SK-N-SH (cell line): ENCODE measurements at regions not wholly inside any gene's neighbourhood (a gene's known extent, or its start where the extent isn't known, plus 50 kb on each side); places are given as distances from the start of the nearest gene placed in this dataset.

Experiments
- CTCF ChIA-PET: fragments of 300-600, 350-600 bp; formaldehyde crosslinking; extraction: SDS; loops from one replicate; lab custom pipeline; 2021; lab: Yijun Ruan, JAX
- POLR2A ChIA-PET: fragments of 350-600 bp; sonication (Branson Sonifier 250); formaldehyde crosslinking; extraction: SDS; loops from one replicate; lab custom pipeline; 2020; ENCODE audit warnings: antibody characterized with exemption, inconsistent platforms; lab: Yijun Ruan, JAX
- DNase-seq: peaks from one replicate; pipeline ENCODE4 v3.0.0; 2012
- H2AFZ ChIP-seq: fragments of 200-600 bp; sonication (generic); 2 replicates; pipeline ENCODE4 v1.8.1; 2016; ENCODE audit warnings: antibody characterized with exemption, mild to moderate bottlenecking, low read depth
- H3F3A ChIP-seq: fragments of 200-600 bp; sonication (generic); replicated peaks from 2 replicates; pipeline ENCODE3; 2016; ENCODE audit warnings: antibody characterized with exemption, mild to moderate bottlenecking; ENCODE audit not compliant: insufficient read depth
- H3K27ac ChIP-seq, 2 experiments: fragments of 200-500 bp in 1 of 2; fragments of 200-600 bp in 1 of 2; sonication (Bioruptor generic) in 1 of 2; sonication (generic), shearing (Covaris generic) in 1 of 2; 2 replicates each; pipeline versions ENCODE4 v1.5.1 to v1.6.1; 2014 to 2016; ENCODE audit warnings: low read depth in 2 of 2, inconsistent platforms in 1 of 2, low read length in 1 of 2, mild to moderate bottlenecking in 1 of 2, mixed read lengths in 1 of 2
- H3K27me3 ChIP-seq: fragments of 200-600 bp; sonication (generic), shearing (Covaris generic); 2 replicates; pipeline ENCODE4 v1.6.1; 2016; ENCODE audit warnings: mixed run types; ENCODE audit not compliant: insufficient read depth
- H3K36me3 ChIP-seq, 2 experiments: fragments of 200-500 bp in 1 of 2; fragments of 200-600 bp in 1 of 2; sonication (Bioruptor generic) in 1 of 2; sonication (generic) in 1 of 2; replicated peaks in 1 of 2; 2 replicates each; pipeline versions ENCODE3 to v1.5.1; 2014 to 2016; ENCODE audit warnings: low read length in 1 of 2, mild to moderate bottlenecking in 1 of 2; ENCODE audit not compliant: insufficient read depth in 2 of 2, control insufficient read depth in 1 of 2
- H3K4me1 ChIP-seq, 2 experiments: fragments of 200-500 bp in 1 of 2; fragments of 200-600 bp in 1 of 2; sonication (Bioruptor generic) in 1 of 2; sonication (generic), shearing (Covaris generic) in 1 of 2; 2 replicates each; pipeline versions ENCODE4 v1.5.1 to v1.6.1; 2014 to 2016; ENCODE audit warnings: low read depth in 1 of 2, low read length in 1 of 2, mixed run types in 1 of 2; ENCODE audit not compliant: insufficient read depth in 2 of 2, control insufficient read depth in 1 of 2
- H3K4me2 ChIP-seq: fragments of 200-600 bp; sonication (generic), shearing (Covaris generic); 2 replicates; pipeline ENCODE4 v1.6.1; 2017; ENCODE audit warnings: mixed run types
- H3K4me3 ChIP-seq, 2 experiments: fragments of 200-500 bp in 1 of 2; fragments of 200-600 bp in 1 of 2; sonication (Bioruptor generic) in 1 of 2; sonication (generic), shearing (Covaris generic) in 1 of 2; 2 replicates each; pipeline versions ENCODE4 v1.5.1 to v1.8.1; 2014 to 2016; ENCODE audit warnings: low read depth in 2 of 2, inconsistent platforms in 1 of 2, low read length in 1 of 2, mild to moderate bottlenecking in 1 of 2, mixed read lengths in 1 of 2, moderate library complexity in 1 of 2
- H3K79me2 ChIP-seq: fragments of 200-600 bp; sonication (generic); 2 replicates; pipeline ENCODE4 v1.8.1; 2017; ENCODE audit warnings: mild to moderate bottlenecking; ENCODE audit not compliant: insufficient read depth
- H3K9ac ChIP-seq: fragments of 200-600 bp; sonication (generic); 2 replicates; pipeline ENCODE4 v1.6.1; 2017; ENCODE audit warnings: mixed run types
- H3K9me2 ChIP-seq: fragments of 200-600 bp; sonication (generic); 2 replicates; pipeline ENCODE4 v1.6.1; 2017; ENCODE audit warnings: mixed run types
- H3K9me3 ChIP-seq: fragments of 200-600 bp; sonication (generic); 2 replicates; pipeline ENCODE4 v1.6.1; 2017; ENCODE audit warnings: mixed run types, mild to moderate bottlenecking, moderate library complexity
- H4K20me1 ChIP-seq: fragments of 200-600 bp; sonication (generic); 2 replicates; pipeline ENCODE4 v1.6.1; 2017; ENCODE audit warnings: mild to moderate bottlenecking, mixed run types; ENCODE audit not compliant: insufficient read depth
- FOSL2 ChIP-seq: IDR thresholded peaks from 2 replicates; pipeline ENCODE4 v1.4.0; 2012; ENCODE audit warnings: low read depth, mild to moderate bottlenecking, moderate library complexity, borderline replicate concordance
- FOXJ3 ChIP-seq: sonication (generic); formaldehyde crosslinking; IDR thresholded peaks from 2 replicates; pipeline ENCODE4 v1.5.1; 2020; ENCODE audit warnings: mild to moderate bottlenecking, missing genetic modification reagents
- FOXM1 ChIP-seq: IDR thresholded peaks from 2 replicates; pipeline ENCODE4 v1.4.0; 2012; ENCODE audit warnings: low read depth, mild to moderate bottlenecking
- GABPA ChIP-seq: IDR thresholded peaks from 2 replicates; pipeline ENCODE4 v1.4.0; 2012; ENCODE audit warnings: low read depth, mild to moderate bottlenecking
- GATA2 ChIP-seq: sonication (generic); formaldehyde crosslinking; IDR thresholded peaks from 2 replicates; pipeline ENCODE4 v1.5.0; 2020; ENCODE audit warnings: mild to moderate bottlenecking, missing genetic modification reagents
- JUND ChIP-seq: IDR thresholded peaks from 2 replicates; pipeline ENCODE4 v1.4.0; 2012
- MEF2A ChIP-seq: IDR thresholded peaks from 2 replicates; pipeline ENCODE4 v1.4.0; 2012; ENCODE audit warnings: low read depth, borderline replicate concordance
- MXI1 ChIP-seq: IDR thresholded peaks from 2 replicates; pipeline ENCODE4 v1.6.1; 2012; ENCODE audit warnings: mild to moderate bottlenecking, low read depth, low read length, improper control_type of control experiment
- NRF1 ChIP-seq: IDR thresholded peaks from 2 replicates; pipeline ENCODE4 v1.6.1; 2012; ENCODE audit warnings: low read depth, mild to moderate bottlenecking, low read length
- RAD21 ChIP-seq: IDR thresholded peaks from 2 replicates; pipeline ENCODE4 v1.6.1; 2012; ENCODE audit warnings: mild to moderate bottlenecking, low read length
- RCOR1 ChIP-seq: fragments of 150-350 bp; IDR thresholded peaks from 2 replicates; pipeline ENCODE4 v1.6.1; 2017; ENCODE audit warnings: antibody characterized with exemption, low read length
- SIN3A ChIP-seq: IDR thresholded peaks from 2 replicates; pipeline ENCODE4 v1.6.1; 2012; ENCODE audit warnings: low read depth, mild to moderate bottlenecking, low read length, moderate library complexity, borderline replicate concordance
- SMC3 ChIP-seq: IDR thresholded peaks from 2 replicates; pipeline ENCODE4 v1.6.1; 2012; ENCODE audit warnings: low read depth, low read length, improper control_type of control experiment
- YY1 ChIP-seq: IDR thresholded peaks from 2 replicates; pipeline ENCODE4 v1.4.0; 2012; ENCODE audit warnings: low read depth, mild to moderate bottlenecking
- WGBS: methylation state at CpG from one replicate; pipeline ENCODE4 v1.1.6; 2017; ENCODE audit warnings: low lambda C conversion rate; 5-methylcytosine and 5-hydroxymethylcytosine counted together
- TF ChIP-seq, protein P1 (sequence below): IDR thresholded peaks from 2 replicates; pipeline ENCODE4 v1.4.0; 2012; ENCODE audit warnings: low read depth, borderline replicate concordance
- TF ChIP-seq, protein P2 (sequence below): fragments of 150-350 bp; IDR thresholded peaks from 2 replicates; pipeline ENCODE4 v1.6.1; 2017; ENCODE audit warnings: antibody characterized with exemption, low read length, low read depth, borderline replicate concordance
- TF ChIP-seq, protein P3 (sequence below): IDR thresholded peaks from 2 replicates; pipeline ENCODE4 v1.6.1; 2012; ENCODE audit warnings: mild to moderate bottlenecking, low read depth, low read length, moderate library complexity

DNA sequence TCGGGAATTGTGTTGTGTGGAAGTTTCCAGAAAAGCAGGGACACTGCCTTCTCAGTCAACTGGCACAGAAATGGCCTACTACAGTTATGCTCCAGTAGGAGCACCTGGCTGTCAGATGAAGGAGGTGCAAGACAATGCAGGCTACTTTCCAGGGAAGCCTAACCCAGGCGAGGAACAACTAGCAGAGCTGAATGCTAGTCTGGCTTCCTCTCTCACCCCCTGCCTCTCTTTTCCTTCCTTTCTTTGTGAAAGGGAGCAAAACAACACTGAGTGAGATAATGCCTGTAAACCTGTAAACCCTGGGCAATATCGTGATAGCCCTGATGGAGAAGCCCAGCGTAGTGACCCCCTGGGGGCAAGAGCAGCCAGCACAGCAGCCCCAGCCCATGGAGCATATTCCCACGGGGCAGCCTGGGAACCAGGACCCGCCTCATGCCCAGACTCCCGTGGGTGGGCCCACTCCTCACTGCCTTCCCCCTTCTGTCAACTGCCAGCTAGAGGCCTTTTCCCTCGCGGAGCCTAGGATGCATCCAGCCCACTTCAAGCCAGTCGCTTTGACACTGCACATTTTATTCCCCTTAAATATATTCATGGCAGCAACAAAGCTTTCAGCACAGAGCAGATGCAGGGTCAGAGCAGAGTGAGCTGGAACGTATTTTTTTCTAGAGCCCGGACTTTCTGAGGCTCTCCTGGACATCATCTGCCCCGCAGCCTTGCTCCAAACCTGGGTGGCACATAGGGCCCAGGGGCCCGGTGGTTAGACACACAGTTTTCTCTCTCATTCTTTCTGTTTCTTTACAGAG is 77.0 kb downstream of the PDCL3 start:
- WGBS: 63% methylated on average over 11 of the region's 14 CpGs
- Histone ChIP-seq H3K79me2 (no peaks in the 10 kb centered on the region), H3K4me1 (no peaks in the 10 kb centered on the region), H2AFZ (no peak overlapping the region), H4K20me1 (no peaks in the 10 kb centered on the region), H3K27me3 (peaks cover 13% of the 10 kb centered on the region; the same call in 1 of the 2 replicates), H3K4me3 (no peak overlapping the region), H3K27ac (no peak overlapping the region), H3K9ac (no peak overlapping the region), H3F3A (no peaks in the 10 kb centered on the region), H3K36me3 (no peaks in the 10 kb centered on the region), H3K9me3 (no peaks in the 10 kb centered on the region), H3K4me2 (no peak overlapping the region), H3K9me2 (no peaks in the 10 kb centered on the region)
- TF ChIP-seq, protein P1, sequence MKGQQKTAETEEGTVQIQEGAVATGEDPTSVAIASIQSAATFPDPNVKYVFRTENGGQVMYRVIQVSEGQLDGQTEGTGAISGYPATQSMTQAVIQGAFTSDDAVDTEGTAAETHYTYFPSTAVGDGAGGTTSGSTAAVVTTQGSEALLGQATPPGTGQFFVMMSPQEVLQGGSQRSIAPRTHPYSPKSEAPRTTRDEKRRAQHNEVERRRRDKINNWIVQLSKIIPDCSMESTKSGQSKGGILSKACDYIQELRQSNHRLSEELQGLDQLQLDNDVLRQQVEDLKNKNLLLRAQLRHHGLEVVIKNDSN: no peak
- no peak for TF ChIP-seq YY1
- no peak for TF ChIP-seq SIN3A
- TF ChIP-seq MXI1: no peak
- no peak for TF ChIP-seq RCOR1
- TF ChIP-seq FOSL2: no peak
- TF ChIP-seq NRF1: no peak
- DNase-seq: no peak
- CTCF ChIA-PET: interaction anchor here (1.0 to 2.0 kb wide), 2 partner anchors 9 to 241 kb away, joined by 3 to 7 read pairs; no protein-coding TSS in a partner anchor
- POLR2A ChIA-PET: interaction anchor here (0.6 kb wide), 1 partner anchor 16 kb away, joined by 3 read pairs; no protein-coding TSS in a partner anchor

DNA sequence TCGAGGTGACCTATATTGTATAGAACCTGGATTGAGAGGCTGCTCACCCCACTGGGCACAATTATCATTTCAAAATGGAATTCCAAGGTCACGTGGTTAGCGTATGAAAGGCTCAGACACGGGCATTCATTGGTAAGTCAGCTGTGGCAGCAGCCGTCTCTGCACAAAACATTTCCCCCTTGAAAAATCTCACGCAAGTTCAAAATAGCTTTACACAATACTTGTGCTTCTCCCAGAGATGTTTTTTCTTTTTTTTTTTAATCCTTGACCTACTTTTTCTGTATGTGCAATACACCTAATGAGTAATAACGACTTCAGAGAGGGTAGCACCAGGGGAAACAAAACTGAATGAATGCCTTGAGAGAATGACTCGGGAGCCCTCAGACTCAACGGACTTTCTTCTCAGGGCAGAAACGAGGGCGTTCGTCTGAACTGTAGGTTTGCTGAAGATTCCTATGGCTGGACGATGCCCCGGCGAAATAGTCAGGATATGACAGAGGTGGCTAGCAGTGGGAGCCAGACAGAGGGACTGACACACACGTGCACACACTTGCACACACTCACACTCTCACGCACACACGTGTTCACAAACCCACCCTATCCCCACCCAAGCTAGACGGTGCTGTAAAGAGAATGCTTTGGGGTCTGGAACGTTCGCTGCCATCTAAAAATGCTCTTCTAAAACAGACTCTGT is 77.8 kb downstream of the PDCL3 start:
- no peaks in the 10 kb centered on the region for H3K4me1 ChIP-seq
- H3K79me2 ChIP-seq: no peaks in the 10 kb centered on the region
- H3K4me2 ChIP-seq: no peak overlapping the region
- H3K27me3 ChIP-seq: peaks cover 13% of the 10 kb centered on the region; the same call in 1 of the 2 replicates
- 53% methylated on average over 21 of the region's 21 CpGs for WGBS
- ChIA-PET POLR2A (no interaction called here), CTCF (interaction anchor here (2.0 kb wide), 1 partner anchor 10 kb away, joined by 7 read pairs; no protein-coding TSS in a partner anchor)
- H3K27ac ChIP-seq: no peak overlapping the region
- H3K4me3 ChIP-seq: no peak overlapping the region
- no peaks in the 10 kb centered on the region for H3K36me3 ChIP-seq
- no peaks in the 10 kb centered on the region for H3K9me2 ChIP-seq
- no peak for DNase-seq
- H4K20me1 ChIP-seq: no peaks in the 10 kb centered on the region
- TF ChIP-seq, protein P1: no peak
- TF ChIP-seq FOXM1 (no peak), GABPA (no peak), GATA2 (CRISPR knock-in tag) (no peak), RAD21 (no peak), JUND (no peak), YY1 (no peak), FOXJ3 (CRISPR knock-in tag) (no peak), MEF2A (no peak), SMC3 (no peak), NRF1 (no peak)
- TF ChIP-seq, protein P2, sequence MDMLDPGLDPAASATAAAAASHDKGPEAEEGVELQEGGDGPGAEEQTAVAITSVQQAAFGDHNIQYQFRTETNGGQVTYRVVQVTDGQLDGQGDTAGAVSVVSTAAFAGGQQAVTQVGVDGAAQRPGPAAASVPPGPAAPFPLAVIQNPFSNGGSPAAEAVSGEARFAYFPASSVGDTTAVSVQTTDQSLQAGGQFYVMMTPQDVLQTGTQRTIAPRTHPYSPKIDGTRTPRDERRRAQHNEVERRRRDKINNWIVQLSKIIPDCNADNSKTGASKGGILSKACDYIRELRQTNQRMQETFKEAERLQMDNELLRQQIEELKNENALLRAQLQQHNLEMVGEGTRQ: no peak
- TF ChIP-seq, protein P3, sequence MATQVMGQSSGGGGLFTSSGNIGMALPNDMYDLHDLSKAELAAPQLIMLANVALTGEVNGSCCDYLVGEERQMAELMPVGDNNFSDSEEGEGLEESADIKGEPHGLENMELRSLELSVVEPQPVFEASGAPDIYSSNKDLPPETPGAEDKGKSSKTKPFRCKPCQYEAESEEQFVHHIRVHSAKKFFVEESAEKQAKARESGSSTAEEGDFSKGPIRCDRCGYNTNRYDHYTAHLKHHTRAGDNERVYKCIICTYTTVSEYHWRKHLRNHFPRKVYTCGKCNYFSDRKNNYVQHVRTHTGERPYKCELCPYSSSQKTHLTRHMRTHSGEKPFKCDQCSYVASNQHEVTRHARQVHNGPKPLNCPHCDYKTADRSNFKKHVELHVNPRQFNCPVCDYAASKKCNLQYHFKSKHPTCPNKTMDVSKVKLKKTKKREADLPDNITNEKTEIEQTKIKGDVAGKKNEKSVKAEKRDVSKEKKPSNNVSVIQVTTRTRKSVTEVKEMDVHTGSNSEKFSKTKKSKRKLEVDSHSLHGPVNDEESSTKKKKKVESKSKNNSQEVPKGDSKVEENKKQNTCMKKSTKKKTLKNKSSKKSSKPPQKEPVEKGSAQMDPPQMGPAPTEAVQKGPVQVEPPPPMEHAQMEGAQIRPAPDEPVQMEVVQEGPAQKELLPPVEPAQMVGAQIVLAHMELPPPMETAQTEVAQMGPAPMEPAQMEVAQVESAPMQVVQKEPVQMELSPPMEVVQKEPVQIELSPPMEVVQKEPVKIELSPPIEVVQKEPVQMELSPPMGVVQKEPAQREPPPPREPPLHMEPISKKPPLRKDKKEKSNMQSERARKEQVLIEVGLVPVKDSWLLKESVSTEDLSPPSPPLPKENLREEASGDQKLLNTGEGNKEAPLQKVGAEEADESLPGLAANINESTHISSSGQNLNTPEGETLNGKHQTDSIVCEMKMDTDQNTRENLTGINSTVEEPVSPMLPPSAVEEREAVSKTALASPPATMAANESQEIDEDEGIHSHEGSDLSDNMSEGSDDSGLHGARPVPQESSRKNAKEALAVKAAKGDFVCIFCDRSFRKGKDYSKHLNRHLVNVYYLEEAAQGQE: no peak
- TF ChIP-seq, all 33 proteins: peak for 0
- Histone ChIP-seq H2AFZ (no peak overlapping the region), H3K9ac (no peak overlapping the region), H3K9me3 (no peaks in the 10 kb centered on the region), H3F3A (no peaks in the 10 kb centered on the region)
